Esophagus muscularis mucosa (tissue), 4 donors: ENCODE measurements at regions not wholly inside any gene's neighbourhood (a gene's known extent, or its start where the extent isn't known, plus 50 kb on each side); places are given as distances from the start of the nearest gene placed in this dataset.

Source experiments
- DNase-seq: peaks from one replicate; pipeline ENCODE4 v3.0.0-alpha.2; 2017; ENCODE audit errors: extremely low spot score
- H3K27ac ChIP-seq, 4 donors: fragments of 200-600 bp; sonication (generic); replicated peaks in 1 of 4; 1 replicate in 3 of 4; 2 replicates in 1 of 4; pipeline ENCODE4 v1.5.1; 2016 to 2019; ENCODE audit warnings: mild to moderate bottlenecking in 1 of 4
- H3K27me3 ChIP-seq, 4 donors: fragments of 200-600 bp; sonication (generic); one replicate each; pipeline versions ENCODE4 v1.5.1 to v1.6.0; 2016 to 2019
- H3K36me3 ChIP-seq, 4 donors: fragments of 200-600 bp; sonication (generic); one replicate each; pipeline ENCODE4 v1.5.1; 2016 to 2019
- H3K4me1 ChIP-seq, 4 donors: fragments of 200-600 bp; sonication (generic); one replicate each; pipeline ENCODE4 v1.5.1; 2016 to 2019
- H3K4me3 ChIP-seq, 4 donors: fragments of 200-600 bp; sonication (generic); 1 replicate in 2 of 4; 2 replicates in 2 of 4; pipeline ENCODE4 v1.5.1; 2016 to 2019; ENCODE audit warnings: mild to moderate bottlenecking in 4 of 4, moderate library complexity in 1 of 4
- H3K9me3 ChIP-seq, 4 donors: fragments of 200-600 bp; sonication (generic); 1 replicate in 3 of 4; 2 replicates in 1 of 4; pipeline ENCODE4 v1.5.1; 2016 to 2019
- CTCF ChIP-seq, 3 experiments: fragments of 200-600 bp in 2 of 3; fragments of 450-650 bp in 1 of 3; sonication (generic) in 2 of 3; IDR thresholded peaks; one replicate each; pipeline ENCODE4 v1.5.1; 2017 to 2019; ENCODE audit warnings: antibody characterized with exemption in 3 of 3, mild to moderate bottlenecking in 2 of 3, moderate library complexity in 1 of 3
- EP300 ChIP-seq: sonication (generic); formaldehyde crosslinking; IDR thresholded peaks from one replicate; pipeline ENCODE4 v1.6.1; 2017; ENCODE audit warnings: antibody characterized with exemption
- POLR2A ChIP-seq: fragments of 450-650 bp; IDR thresholded peaks from one replicate; pipeline ENCODE4 v1.6.1; 2017; ENCODE audit warnings: antibody characterized with exemption, moderate library complexity, mild to moderate bottlenecking, low read depth
- POLR2AphosphoS5 ChIP-seq, 2 donors: sonication (generic); formaldehyde crosslinking; IDR thresholded peaks; one replicate each; pipeline ENCODE4 v1.6.1; 2017; ENCODE audit warnings: antibody characterized with exemption in 2 of 2
- WGBS: methylation state at CpG from one replicate; pipeline ENCODE4 v1.1.5; 2018; 5-methylcytosine and 5-hydroxymethylcytosine counted together
- intact Hi-C: fragments of 100-400 bp; cut with DNase I; formaldehyde crosslinking; loops from one replicate; pipeline ENCODE4 v1.15.1; 2023

- no peaks in the 10 kb centered on the region for H3K36me3 ChIP-seq
- H3K27me3 ChIP-seq: no peaks in the 10 kb centered on the region
- no peak overlapping the region for H3K27ac ChIP-seq
- no peak for TF ChIP-seq CTCF (IDR thresholded peaks at IDR 0.05)
- no peak for TF ChIP-seq POLR2AphosphoS5 (IDR thresholded peaks at IDR 0.05)
- TF ChIP-seq POLR2A: no peak
- TF ChIP-seq EP300: no peak
- intact Hi-C loops: no loop called here
- no peak for DNase-seq
- peaks cover 0 to 7% (median 3%) of the 10 kb centered on the region in 4 donors for H3K4me1 ChIP-seq
- no peak overlapping the region for H3K4me3 ChIP-seq
- no peaks in the 10 kb centered on the region for H3K9me3 ChIP-seq
Measured at GRCh38 chr6:63456734-63457133, 115.5 kb upstream of the LOC128125822 start.

- Histone ChIP-seq H3K9me3 (no peaks in the 10 kb centered on the region), H3K36me3 (no peaks in the 10 kb centered on the region), H3K27me3 (no peaks in the 10 kb centered on the region), H3K27ac (no peak overlapping the region), H3K4me3 (no peak overlapping the region), H3K4me1 (peaks cover 0 to 7% (median 3%) of the 10 kb centered on the region in 4 donors)
- no peak for TF ChIP-seq POLR2AphosphoS5 (IDR thresholded peaks at IDR 0.05)
- no peak for TF ChIP-seq POLR2A
- no peak for TF ChIP-seq CTCF (IDR thresholded peaks at IDR 0.05)
- TF ChIP-seq EP300: no peak
- intact Hi-C loops: no loop called here
- DNase-seq: no peak
- WGBS: 62% methylated on average over 6 of the region's 6 CpGs
Measured at GRCh38 chr6:63458480-63459115, 113.7 kb upstream of the LOC128125822 start.

GRCh38 chr6:63459814-63460213 is 112.5 kb upstream of the LOC128125822 start:
- TF ChIP-seq POLR2A: no peak
- no peak for TF ChIP-seq POLR2AphosphoS5 (IDR thresholded peaks at IDR 0.05)
- no peak for TF ChIP-seq CTCF (IDR thresholded peaks at IDR 0.05)
- no peak for TF ChIP-seq EP300
- H3K4me3 ChIP-seq: no peak overlapping the region
- WGBS: 93% methylated on average over 5 of the region's 5 CpGs
- H3K27ac ChIP-seq: no peak overlapping the region
- H3K27me3 ChIP-seq: no peaks in the 10 kb centered on the region
- H3K9me3 ChIP-seq: no peaks in the 10 kb centered on the region
- intact Hi-C loops: no loop called here
- peaks cover 0 to 7% (median 3%) of the 10 kb centered on the region in 4 donors for H3K4me1 ChIP-seq
- no peak for DNase-seq
- no peaks in the 10 kb centered on the region for H3K36me3 ChIP-seq

GRCh38 chr6:63460971-63461370 is 111.3 kb upstream of the LOC128125822 start:
- DNase-seq: no peak
- H3K36me3 ChIP-seq: no peaks in the 10 kb centered on the region
- no peak overlapping the region for H3K27ac ChIP-seq
- intact Hi-C loops: no loop called here
- TF ChIP-seq EP300: no peak
- TF ChIP-seq POLR2A: no peak
- TF ChIP-seq CTCF (IDR thresholded peaks at IDR 0.05): no peak
- TF ChIP-seq POLR2AphosphoS5 (IDR thresholded peaks at IDR 0.05): no peak
- H3K4me3 ChIP-seq: no peak overlapping the region
- peaks cover 0 to 7% (median 3%) of the 10 kb centered on the region in 4 donors for H3K4me1 ChIP-seq
- H3K27me3 ChIP-seq: no peaks in the 10 kb centered on the region
- H3K9me3 ChIP-seq: no peaks in the 10 kb centered on the region
- WGBS: 95% methylated on average over 9 of the region's 10 CpGs

- Histone ChIP-seq H3K9me3 (no peaks in the 10 kb centered on the region), H3K36me3 (no peaks in the 10 kb centered on the region), H3K4me3 (no peak overlapping the region), H3K27ac (no peak overlapping the region), H3K27me3 (no peaks in the 10 kb centered on the region), H3K4me1 (no peaks in the 10 kb centered on the region)
- DNase-seq: no peak
- intact Hi-C loops: no loop called here
- TF ChIP-seq EP300: no peak
- no peak for TF ChIP-seq POLR2AphosphoS5 (IDR thresholded peaks at IDR 0.05)
- TF ChIP-seq CTCF (IDR thresholded peaks at IDR 0.05): no peak
- no peak for TF ChIP-seq POLR2A
Measured at GRCh38 chr6:63464060-63464459, 108.2 kb upstream of the LOC128125822 start.
